HG02571 (cell line): ENCODE measurements at regions not wholly inside any gene's neighbourhood (a gene's known extent, or its start where the extent isn't known, plus 50 kb on each side); places are given as distances from the start of the nearest gene placed in this dataset.

Experiments
- ATAC-seq: cut with Tn5 transposase; IDR thresholded peaks from one replicate; pipeline ENCODE4 v1.9.1; 2021; ENCODE audit warnings: mild to moderate bottlenecking, moderate library complexity; ENCODE audit not compliant: unreplicated experiment

GRCh38 chr1:201609661-201610318 is 70.9 kb downstream of the NAV1 start:
- no peak for ATAC-seq

GRCh38 chr1:201610858-201611257 is 71.9 kb downstream of the NAV1 start:
- ATAC-seq, result no peak

GRCh38 chr1:201612645-201613044 is 73.7 kb downstream of the NAV1 start:
- no peak for ATAC-seq

- no peak for ATAC-seq
Observed at GRCh38 chr1:201614262-201615015, 75.5 kb downstream of the NAV1 start.

- ATAC-seq, result no peak
Observed at GRCh38 chr1:201617157-201617556, 78.2 kb downstream of the NAV1 start.

GRCh38 chr1:201618389-201618788 is 79.5 kb downstream of the NAV1 start:
- no peak for ATAC-seq

- no peak for ATAC-seq
Observed at GRCh38 chr1:201618905-201619304, 80.0 kb downstream of the NAV1 start.

GRCh38 chr1:201619513-201619912 is 80.6 kb downstream of the NAV1 start:
- ATAC-seq, result no peak

- ATAC-seq, result no peak
Observed at GRCh38 chr1:201622353-201622752, 83.4 kb downstream of the NAV1 start.

GRCh38 chr1:201622824-201623223 is 83.9 kb downstream of the NAV1 start:
- no peak for ATAC-seq

GRCh38 chr1:201624741-201625225 is 85.9 kb downstream of the NAV1 start:
- no peak for ATAC-seq

- ATAC-seq, result no peak
Observed at GRCh38 chr1:201625226-201625761, 86.4 kb downstream of the NAV1 start.

GRCh38 chr1:201625851-201626251 is 86.9 kb downstream of the NAV1 start:
- no peak for ATAC-seq

GRCh38 chr1:201626629-201627275 is 87.8 kb downstream of the NAV1 start:
- ATAC-seq, result no peak

GRCh38 chr1:201628490-201628889 is 89.6 kb downstream of the NAV1 start:
- no peak for ATAC-seq

GRCh38 chr1:201630582-201630981 is 91.7 kb downstream of the NAV1 start:
- no peak for ATAC-seq

- ATAC-seq, result no peak
Observed at GRCh38 chr1:201631037-201631436, 92.1 kb downstream of the NAV1 start.

GRCh38 chr1:201632364-201632952 is 93.5 kb downstream of the NAV1 start:
- ATAC-seq, result no peak

GRCh38 chr1:201633297-201633696 is 94.4 kb downstream of the NAV1 start:
- ATAC-seq, result no peak

GRCh38 chr1:201633811-201634210 is 94.9 kb downstream of the NAV1 start:
- ATAC-seq, result no peak

GRCh38 chr1:201634261-201634660 is 95.3 kb downstream of the NAV1 start:
- no peak for ATAC-seq
